Stimulated activated naive CD8-positive, alpha-beta T cell treated with anti-CD3 and anti-CD28 coated beads, Interleukin-15, Interleukin-2, amounts not matched to agents 100 U/mL and 50 U/mL, for 24 hours (primary cell): ENCODE measurements at regions not wholly inside any gene's neighbourhood (a gene's known extent, or its start where the extent isn't known, plus 50 kb on each side); places are given as distances from the start of the nearest gene placed in this dataset.

Experiments used
- ATAC-seq: fragments of 150-1000 bp; cut with Tn5 transposase; one replicate; pipeline ENCODE4 v1.10.0; 2021
- DNase-seq: peaks from one replicate; pipeline ENCODE4 v3.0.0; 2021

DNA sequence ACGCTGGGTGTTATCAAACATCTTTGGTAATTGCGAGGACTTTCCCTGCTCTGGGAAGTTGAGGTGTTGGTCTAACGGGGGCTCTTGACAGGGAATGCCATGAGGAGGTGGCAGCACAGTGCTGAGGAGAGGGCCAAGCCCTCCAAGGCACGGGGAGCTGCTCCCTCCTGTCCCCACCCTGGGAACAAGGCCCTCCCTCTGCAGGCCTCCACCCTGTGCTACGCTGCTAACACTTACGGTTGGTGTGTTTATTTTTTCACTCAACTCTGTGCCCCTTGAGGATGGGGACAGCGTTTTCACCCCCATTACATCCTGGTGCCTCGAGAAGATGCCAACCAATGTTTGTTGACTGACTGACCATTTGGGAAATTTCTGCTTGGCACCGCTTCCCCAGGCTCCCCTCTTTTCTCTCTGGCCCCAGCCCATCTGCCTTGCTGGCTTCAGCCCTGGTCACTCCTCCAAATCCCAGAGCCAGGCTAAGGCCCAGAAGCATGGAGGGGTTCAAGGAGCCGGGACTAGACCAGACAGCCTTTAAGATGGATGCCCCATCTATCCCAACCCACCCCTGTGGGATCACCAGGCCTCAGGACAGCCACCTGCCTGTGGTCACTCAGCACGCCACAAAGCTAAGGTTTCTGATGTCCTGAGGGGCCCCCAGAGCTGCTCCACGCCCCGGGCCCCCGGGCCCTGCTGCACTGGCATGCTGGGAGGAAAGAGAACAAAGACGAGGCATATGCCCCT is 125.7 kb downstream of the BARX1 start:
- DNase-seq (no peak), ATAC-seq (no peak)

DNA sequence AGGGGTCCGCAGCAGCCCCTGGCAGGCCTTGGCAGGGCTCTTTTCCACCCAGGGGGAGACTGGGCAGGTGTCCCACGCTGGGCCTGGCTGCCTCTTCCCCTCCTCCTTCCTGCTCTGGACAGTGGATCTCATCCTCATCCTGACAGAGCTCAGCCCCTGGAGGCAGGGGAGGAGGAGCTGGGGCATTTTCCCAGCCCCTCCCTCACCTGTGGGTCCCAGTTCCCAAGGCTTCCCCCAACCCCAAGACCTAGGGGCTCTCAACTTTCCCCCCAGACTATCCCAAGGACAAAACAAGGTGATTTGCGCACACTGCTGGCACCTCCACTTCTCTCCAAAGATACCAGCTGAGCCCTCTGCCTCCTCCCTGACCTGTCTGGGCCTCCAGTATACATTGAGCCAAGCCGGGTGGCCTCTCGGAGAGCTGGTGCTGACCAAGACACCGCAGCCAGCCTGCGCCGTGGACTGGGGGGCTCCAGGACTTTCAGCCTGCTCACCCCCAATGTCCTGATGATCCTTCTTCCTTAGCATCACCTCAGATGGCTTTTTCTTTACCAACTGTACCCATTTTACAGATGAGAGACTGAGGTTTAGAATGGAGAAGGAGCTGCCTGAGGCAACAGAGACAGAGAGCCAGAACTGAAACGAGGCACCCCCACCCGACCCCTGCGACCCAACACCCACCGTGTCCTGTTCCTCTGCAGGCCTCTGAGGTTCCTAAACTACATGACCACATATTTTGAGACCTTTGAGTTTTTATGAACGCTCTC is 126.6 kb downstream of the BARX1 start:
- ATAC-seq (no peak), DNase-seq (no peak)

DNA sequence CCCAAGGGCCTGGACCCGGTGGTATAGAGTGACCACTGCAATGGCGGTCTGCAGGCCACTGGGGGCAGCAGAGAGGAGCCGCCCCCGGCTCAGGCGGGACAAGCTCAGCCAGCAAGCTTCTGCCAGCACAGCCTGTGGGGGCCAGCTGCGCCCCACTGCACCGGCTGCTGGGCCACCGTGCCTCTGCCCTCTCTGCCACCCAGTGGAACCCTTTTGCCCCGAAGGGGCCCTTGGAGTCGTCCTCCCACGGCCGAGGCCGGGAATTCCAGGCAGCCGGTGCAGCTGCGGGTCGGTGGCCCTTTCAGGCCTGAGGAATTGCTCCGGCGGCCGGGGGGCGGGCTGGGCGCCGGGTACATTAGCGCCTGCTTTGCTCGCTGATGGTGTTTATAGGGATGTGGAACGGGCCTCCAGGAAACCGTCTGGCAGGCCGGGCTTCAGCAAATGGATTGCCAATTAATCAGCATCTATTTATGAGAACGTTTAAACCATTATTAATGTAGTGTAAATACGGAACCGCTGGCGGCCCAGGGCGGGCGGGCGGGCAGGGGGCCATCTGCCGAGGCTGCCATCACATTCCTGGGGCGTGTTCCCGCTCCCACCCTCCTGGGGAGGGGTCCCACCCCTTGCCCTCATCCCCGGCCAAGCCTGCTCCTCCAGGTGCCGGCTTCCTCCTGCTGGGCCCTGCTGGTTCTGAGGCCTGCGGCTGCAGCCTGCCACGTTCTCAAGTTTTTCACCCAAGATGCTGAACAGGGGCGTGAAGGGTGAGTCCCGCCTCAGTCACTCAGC is 127.4 kb downstream of the BARX1 start:
- ATAC-seq: peak; percentile 76
- peak; percentile 57 for DNase-seq

DNA sequence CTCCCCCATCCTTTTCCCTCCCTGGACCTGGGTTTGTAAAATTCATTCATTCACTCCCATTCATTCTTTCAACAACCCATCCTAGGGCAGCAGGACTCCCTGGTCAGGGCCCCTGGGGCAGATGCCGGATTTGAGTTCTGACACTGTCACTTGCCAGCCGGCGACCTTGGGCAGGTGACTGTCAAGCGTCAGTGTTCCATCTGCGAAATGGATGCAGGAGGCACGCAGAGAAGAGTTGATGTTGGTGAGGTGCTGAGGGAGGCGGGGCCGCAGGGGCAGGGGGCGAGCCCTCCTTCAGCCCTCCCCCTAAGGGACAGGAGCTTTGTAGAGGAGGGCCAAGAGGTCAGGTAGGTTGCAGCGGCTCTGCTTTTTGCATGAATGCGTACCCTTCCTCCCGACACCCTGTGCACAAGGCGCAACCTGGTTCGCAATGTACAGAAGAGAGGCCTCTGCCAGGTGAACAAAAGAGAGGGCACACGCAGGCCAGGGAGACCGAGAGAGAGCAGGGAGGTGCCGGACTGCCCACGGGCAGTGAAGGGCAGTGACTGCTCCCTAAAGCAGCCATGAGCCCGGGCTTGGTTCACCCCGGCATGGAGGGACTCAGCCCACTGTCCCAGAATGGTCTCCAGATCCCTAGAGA is 128.1 kb downstream of the BARX1 start:
- DNase-seq: no peak
- no peak for ATAC-seq

DNA sequence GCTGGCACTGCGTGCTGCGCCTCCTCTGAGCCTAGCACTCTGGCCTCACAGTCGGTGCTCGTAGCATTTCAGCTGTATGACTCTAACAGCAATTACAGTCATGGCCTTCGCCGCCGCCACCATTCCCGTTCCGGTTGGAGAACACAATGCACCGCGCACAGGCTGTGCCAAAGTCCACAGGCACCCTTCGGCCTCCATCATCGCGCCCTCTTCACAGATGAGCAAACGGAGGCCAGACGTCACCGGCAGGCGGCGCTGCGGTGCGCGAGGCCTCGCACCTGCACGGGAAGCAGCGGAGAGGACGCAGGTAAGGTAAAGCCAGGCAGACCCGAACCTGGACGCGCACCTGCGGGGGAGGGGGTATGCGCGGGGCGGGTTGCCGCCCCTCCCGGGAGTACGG is 128.9 kb downstream of the BARX1 start:
- DNase-seq (peak; percentile 66), ATAC-seq (no peak)

DNA sequence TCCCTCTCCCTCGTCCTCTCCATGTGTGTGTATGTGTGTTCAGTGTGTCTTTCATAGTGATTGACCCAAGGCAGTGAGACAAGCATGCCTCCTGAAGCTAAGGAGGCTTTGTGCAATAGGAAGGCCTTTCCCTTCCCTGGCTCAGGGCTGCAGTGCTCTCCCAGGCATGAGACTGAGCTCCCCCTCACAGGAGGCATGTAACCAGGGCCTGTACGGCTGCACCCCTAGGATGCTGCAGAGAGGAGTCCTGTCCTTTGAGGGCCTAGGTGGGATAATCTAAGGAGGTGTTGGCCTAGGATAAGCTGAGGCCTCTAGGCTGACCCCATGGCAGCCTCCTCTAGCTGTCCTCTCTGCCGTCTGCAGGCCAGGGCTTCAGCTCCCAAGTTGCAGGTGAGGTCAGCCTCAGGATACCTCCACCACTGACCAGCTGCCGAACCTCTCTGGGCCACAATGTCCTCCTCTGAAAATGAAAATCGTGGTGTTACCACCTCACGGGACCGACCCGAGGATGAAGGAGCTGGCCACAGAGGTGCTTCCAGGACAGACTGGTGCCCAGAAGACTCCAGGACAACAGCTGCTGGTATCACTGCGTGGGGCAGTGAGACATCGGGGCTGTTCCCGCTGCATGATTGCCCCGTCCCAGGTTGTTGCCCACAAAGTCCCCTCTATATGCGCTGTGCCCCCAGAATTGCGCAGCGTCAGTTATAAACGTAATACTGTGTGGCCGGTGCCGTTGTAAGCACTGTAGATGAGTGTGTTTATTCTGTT is 129.6 kb downstream of the BARX1 start:
- no peak for ATAC-seq

DNA sequence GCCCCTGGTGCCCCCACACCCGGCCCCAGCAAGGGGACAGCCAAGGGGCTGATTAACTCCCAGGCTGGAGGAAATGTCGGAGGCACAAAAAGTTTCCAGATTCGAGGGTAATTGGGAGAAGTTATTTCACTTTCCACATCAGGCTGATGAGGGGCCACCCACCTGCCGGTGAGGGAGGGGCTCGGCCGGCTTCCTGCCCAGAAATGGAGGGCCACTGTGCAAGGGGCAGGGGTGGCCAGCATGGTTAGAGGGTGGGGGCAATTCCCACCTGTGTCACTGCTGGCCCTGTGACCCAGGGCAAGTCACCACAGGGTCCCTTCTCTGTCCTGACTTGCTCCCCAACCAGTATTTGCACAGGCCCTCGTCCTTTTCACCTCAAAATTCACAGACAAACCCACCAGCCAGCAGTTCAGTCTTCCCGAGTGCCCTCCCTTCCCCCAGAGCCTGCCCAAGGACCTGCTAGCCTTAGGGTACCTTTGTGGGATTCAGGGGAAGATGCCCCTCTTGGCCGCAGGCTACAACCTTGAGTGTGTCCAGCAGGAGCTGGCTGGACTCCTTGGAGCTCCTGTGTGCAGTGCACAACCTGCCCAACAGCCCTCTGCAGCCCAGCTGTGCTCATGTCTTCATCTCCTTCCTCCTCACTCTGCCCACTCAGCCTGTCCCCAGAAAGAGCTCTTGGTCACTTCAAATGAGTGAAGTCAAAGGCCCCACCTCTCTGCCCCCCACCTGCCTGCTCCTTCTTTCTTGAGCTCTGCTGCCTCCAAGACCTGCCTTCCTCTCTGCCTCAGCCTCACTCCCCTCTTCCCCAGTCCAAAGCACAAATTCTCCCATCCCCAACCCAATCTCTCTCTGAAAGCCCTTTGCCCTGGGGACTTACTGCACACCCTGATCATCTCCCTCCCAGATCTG is 130.5 kb downstream of the BARX1 start:
- ATAC-seq (no peak), DNase-seq (no peak)

More for the DNA sequence above, 129.6 kb downstream of the BARX1 start:
- no peak for DNase-seq

DNA sequence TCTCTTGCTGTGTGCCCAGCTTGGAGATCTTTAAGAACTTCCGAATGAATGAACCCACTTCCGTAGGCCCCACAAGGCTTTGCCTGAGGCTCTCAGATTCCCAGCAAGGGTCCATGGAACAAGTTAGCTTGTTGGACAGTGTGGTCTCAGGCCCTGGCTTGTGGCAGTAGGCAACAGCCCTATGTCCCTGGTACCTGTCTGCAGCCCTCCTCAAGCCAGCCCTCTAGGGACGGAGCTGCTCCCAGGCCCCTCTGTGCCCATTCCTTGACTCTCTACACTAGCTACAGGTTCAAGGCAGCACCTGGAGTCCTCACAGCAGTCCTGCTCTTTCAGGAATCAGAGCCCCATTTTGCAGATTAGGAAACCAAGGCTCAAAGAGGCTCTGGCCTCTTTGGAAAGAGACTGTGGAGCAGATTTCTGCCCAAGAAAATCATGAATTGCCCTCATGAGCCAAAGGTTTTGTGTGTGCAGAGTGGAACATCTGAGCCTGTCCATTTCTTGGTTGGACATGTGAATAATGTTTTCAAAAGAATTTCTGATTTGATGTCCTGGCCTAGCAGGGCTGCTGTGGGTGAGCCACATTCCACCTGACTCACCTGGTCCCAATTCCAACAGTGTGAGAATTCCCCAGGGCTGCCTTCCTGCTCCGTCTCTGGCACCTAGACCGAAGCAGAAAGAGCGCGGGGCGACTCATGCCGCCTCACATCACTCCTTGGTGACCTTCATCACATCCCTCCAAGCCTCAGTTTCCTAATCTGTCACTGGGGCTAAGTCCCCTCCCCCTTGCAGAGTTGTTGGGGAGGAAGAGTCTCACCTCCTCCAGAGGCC is 131.7 kb downstream of the BARX1 start:
- ATAC-seq: no peak
- DNase-seq: no peak

DNA sequence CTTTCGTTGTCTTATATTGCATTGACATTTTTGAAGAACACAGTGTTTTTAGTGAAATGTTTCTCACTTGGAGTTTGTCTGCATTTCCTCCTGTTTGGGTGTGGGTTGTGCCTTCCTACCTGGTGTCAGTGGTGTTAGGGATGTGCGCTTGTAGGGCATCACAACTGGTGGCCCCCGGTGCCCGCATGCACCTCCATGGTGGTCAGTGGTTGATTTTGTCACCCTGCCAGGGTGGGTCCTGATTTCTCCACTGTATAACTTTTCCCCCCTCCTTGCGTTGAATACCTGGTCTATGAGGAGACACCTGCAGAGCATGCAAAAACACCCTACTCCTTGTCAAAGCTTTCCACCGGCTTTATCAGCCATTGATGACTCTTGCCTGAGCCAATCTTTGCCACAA is 132.9 kb downstream of the BARX1 start:
- no peak for DNase-seq
- no peak for ATAC-seq

DNA sequence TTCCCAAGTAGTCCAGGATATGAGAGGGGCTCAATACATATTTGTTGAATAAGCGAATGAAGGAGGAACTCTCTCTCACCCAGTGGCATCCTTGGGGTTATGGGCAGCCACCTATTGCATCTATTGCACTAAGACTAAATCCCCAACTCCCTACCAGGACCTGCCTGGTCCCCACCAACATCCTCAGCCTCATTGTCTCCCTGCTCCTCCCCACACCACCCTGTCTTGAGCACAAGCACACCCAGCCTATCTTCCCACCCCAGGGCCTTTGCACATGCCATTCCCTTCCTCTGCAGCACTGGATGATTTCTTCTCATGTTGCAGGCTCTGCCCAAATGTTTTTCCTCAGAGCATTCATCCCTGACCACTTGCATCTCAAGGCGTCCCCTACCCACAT is 133.8 kb downstream of the BARX1 start:
- ATAC-seq: no peak

DNA sequence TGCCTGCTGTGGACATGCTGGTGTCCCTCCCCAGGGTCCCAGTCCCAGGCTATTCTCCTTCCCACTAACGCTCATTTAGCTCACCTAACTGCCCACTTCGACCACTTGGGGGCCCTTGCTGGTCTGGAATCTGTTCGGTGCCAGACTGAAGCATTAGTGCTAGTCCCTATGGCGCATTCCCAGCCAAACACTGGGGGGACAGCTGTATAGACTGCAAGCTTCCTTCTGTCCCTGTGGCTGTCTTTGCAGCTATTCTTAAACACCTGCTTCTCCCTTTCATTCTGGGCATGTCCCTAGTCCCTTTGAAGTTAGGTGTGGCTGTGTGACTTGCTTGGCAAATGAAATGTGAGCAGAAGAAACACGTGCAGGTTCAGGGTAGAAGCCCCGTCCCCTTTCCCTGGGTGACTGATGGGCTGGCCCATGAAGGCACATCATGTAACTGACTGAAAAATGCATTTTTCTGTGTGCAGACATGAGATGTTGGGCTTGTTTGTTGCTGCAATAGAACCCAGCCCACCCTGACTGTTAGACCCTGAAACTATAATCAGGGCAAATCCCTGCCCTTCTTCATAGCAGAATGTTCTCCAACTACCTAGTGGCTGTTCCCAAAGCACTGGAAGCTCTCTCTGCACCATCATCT is 134.4 kb downstream of the BARX1 start:
- ATAC-seq: no peak
- DNase-seq: no peak

More for the DNA sequence above, 133.8 kb downstream of the BARX1 start:
- DNase-seq: no peak

DNA sequence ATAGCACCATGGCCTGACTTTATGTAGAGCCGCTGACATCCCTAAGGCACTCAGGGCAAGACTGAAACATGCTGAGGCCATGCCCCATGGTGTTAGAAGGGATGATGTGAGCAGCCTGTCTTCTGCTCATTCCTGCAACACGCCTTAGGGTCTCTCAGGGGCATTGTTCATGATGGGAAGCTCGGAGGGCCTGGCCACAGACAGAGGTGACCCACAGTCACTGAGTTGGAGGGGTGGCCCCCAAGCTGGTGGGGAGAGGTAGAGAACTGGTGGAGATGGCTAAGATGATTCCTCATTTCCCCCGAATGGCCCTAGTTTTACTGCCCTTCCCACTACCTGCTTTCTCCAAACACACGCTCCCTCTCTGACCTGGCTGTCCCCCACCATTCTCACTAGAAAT is 135.2 kb downstream of the BARX1 start:
- ATAC-seq: no peak
- no peak for DNase-seq

DNA sequence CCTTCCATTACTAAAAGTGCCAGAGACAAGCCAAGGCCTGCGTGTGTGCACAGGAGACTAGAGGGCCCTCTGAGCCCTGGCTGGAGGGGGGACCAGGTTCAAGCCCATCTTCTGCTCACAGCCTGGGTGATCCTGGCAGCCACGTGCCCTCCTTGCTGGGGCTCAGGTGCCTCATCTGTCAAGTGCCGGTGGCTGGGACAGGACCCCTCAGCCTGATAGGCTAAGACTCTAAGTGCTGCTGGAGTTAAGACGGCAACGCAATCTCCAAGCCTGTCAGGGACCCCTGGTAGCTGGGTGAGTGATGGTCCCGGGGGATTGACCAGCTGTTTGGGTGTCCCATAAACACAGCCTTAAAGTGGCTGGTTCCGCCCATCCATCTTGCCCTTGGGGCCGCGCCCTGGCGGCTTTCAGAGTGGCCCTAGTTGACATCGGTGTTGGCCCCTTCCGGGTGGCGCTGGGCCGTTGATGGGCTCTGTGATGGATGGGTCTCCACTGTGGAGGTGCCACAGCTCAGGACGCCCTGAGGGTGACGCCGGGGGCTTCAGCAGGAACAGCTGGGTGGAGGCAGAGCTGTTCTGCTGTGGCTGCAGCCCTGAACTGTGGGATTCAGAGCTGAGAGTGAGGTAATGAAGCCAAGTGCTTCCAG is 136.2 kb downstream of the BARX1 start:
- ATAC-seq (no peak), DNase-seq (no peak)

DNA sequence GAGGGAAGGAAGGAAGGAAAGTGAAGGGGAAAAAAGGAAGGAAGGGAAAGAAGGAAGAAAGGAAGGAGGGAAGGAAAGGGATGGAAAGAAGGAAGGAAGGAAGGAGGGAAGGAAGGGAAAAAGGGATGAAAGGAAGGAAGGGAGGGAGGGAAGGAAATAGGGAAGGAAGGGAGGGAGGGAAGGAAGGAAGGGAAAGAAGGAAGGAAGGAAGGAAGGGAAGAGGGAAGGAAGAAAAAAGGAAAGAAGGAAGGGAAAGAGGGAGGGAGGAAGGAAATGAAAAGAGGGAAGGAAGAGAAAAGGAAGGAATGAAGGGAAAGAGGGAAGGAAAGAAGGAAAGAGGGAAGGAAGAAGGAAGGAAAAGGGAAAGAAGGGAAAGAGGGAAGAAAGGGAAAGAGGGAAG is 136.9 kb downstream of the BARX1 start:
- no peak for DNase-seq
- ATAC-seq: no peak

DNA sequence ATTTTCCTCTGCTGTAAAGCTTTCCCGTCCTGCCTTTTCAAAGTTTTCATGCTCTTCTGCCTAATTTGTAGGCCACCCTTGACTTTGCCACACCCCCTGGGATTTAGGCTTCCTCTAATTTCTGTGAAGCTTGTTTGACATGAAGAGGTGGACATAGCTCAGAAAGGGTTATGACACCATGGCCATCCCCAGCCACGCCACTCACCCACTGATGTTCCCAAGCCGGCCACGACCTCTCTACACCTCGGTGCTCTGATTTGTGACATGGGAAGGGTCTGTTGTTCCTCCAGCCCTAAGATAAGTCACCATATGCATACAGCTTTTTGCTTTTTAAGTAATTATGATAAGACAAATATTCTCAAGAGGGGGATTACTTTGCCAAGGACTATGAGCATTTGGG is 139.5 kb downstream of the BARX1 start:
- no peak for DNase-seq
- no peak for ATAC-seq

DNA sequence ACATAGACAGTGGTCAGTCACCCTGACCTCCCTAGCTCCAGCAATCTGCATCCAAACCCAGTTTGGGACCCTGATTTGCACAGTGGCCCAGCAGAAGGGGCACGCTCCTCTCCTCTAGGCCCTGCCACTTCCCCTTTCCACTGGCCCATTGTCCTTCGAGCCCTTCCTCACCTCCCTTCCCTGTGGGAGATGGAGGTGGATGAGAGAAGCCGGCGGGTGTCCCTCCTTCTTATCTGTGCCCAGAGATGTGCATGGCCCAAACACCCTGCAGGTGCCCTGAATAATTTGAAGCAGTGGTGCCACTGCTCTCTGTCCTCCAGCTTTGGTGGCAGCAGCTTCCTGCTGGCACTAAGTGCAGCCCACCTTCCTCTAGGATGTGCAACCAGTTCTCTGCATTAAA is 140.0 kb downstream of the BARX1 start:
- ATAC-seq (no peak), DNase-seq (no peak)

DNA sequence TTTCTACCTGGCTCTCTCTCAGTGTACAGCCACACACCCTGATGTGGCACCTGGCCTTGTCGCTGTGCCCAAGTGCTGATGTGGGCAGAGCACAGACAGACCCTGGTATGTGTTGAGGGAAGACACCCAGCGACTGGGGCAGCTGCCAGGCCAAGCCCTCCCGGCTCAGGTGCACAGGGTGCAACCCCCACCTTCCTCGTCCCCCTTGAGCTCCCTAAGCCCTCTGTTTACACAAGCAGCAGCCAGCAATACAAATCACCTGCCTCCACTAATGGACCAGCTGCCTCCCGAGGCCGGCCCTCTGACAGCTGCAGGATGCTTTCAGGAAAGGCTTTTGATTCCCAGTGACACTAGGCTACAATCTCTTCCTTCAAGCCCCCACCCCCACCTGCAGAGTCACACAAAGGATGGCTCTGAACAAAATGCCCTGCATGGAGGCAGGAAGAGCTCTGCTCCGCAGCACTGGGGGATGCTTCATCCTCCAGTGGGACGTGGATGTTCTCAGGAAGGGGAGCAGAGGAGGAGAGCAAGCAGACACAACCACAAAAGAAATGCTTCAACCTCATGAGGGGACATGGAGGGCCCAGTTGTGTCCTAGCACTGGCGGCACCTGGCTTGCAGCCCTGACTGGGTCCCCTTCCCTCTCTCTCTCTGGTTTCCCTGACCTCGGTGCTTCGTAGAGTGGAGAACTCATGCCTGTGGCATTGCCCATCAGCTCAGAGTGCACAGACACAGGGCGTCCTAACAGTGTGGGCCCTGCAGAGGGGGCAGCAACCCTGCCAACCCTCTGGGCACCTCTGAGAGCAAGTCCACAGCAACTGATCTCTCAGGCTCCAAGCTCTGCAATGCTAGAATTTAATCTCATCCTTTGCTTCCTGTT is 140.8 kb downstream of the BARX1 start:
- DNase-seq (no peak), ATAC-seq (peak; percentile 28)
